Cardiac septum (tissue), 1 donor: ENCODE measurements at regions not wholly inside any gene's neighbourhood (a gene's known extent, or its start where the extent isn't known, plus 50 kb on each side); places are given as distances from the start of the nearest gene placed in this dataset.
"Not testable (repeated sequence)": the region's sequence is repeated elsewhere in the genome, so short reads cannot be mapped to it uniquely, and the experiment has no call there.

Experiments used
- DNase-seq: peaks from one replicate; pipeline ENCODE4 v3.0.0-alpha.2; 2020; ENCODE audit warnings: low spot score
- intact Hi-C: fragments of 100-400 bp; cut with DNase I; formaldehyde crosslinking; loops from one replicate; pipeline ENCODE4 v1.14.0; 2022
- donor health status: DM: no; HTN: no; CAD: no.

GRCh38 chr1:103362348-103363007 lies 163.0 kb upstream of the RNPC3 start:
- no peak for DNase-seq
- intact Hi-C loops, result no loop called here

GRCh38 chr1:103353391-103353790 lies 172.1 kb upstream of the RNPC3 start:
- no peak for DNase-seq
- intact Hi-C loops, result no loop called here

- DNase-seq, result no peak
- intact Hi-C loops, result no loop called here
Measured at GRCh38 chr1:103348136-103348535, 177.4 kb upstream of the RNPC3 start.

GRCh38 chr1:103344930-103345329 lies 180.6 kb upstream of the RNPC3 start:
- DNase-seq, result no peak
- intact Hi-C loops, result no loop called here

GRCh38 chr1:103341377-103341880 lies 184.1 kb upstream of the RNPC3 start:
- intact Hi-C loops, result no loop called here
- DNase-seq, result no peak

- DNase-seq, result no peak
- intact Hi-C loops, result no loop called here
Measured at GRCh38 chr1:103337779-103338178, 187.7 kb upstream of the RNPC3 start.

GRCh38 chr1:103336408-103336807 lies 189.1 kb upstream of the RNPC3 start:
- intact Hi-C loops, result no loop called here
- DNase-seq, result no peak

- no peak for DNase-seq
- intact Hi-C loops, result no loop called here
Measured at GRCh38 chr1:103333141-103333540, 192.4 kb upstream of the RNPC3 start.

GRCh38 chr1:103327054-103327719 lies 198.3 kb upstream of the RNPC3 start:
- intact Hi-C loops, result no loop called here
- no peak for DNase-seq

- DNase-seq, result no peak
- intact Hi-C loops, result no loop called here
Measured at GRCh38 chr1:103326595-103326994, 198.9 kb upstream of the RNPC3 start.

- intact Hi-C loops, result no loop called here
- no peak for DNase-seq
Measured at GRCh38 chr1:103309786-103310185, 201.5 kb upstream of the COL11A1 start.

GRCh38 chr1:103307751-103308150 lies 199.4 kb upstream of the COL11A1 start:
- intact Hi-C loops, result no loop called here

GRCh38 chr1:103283841-103284669 lies 175.7 kb upstream of the COL11A1 start:
- DNase-seq, result no peak
- intact Hi-C loops, result no loop called here

More at GRCh38 chr1:103307751-103308150, 199.4 kb upstream of the COL11A1 start:
- no peak for DNase-seq

- intact Hi-C loops, result no loop called here
Measured at GRCh38 chr1:103283371-103283770, 175.0 kb upstream of the COL11A1 start.

GRCh38 chr1:103275725-103276124 lies 167.4 kb upstream of the COL11A1 start:
- DNase-seq, result no peak
- intact Hi-C loops, result no loop called here

More at GRCh38 chr1:103283371-103283770, 175.0 kb upstream of the COL11A1 start:
- no peak for DNase-seq

GRCh38 chr1:103274886-103275285 lies 166.6 kb upstream of the COL11A1 start:
- DNase-seq, result no peak
- intact Hi-C loops, result no loop called here

GRCh38 chr1:103273106-103273505 lies 164.8 kb upstream of the COL11A1 start:
- intact Hi-C loops, result no loop called here
- no peak for DNase-seq

GRCh38 chr1:103271471-103271870 lies 163.1 kb upstream of the COL11A1 start:
- intact Hi-C loops, DNase-seq: not testable (repeated sequence)

GRCh38 chr1:103267893-103268292 lies 159.6 kb upstream of the COL11A1 start:
- intact Hi-C loops, result no loop called here
- DNase-seq, result no peak

GRCh38 chr1:103267266-103267665 lies 158.9 kb upstream of the COL11A1 start:
- DNase-seq, result no peak
- intact Hi-C loops, result no loop called here
